Loucy (cell line): ENCODE measurements at regions not wholly inside any gene's neighbourhood (a gene's known extent, or its start where the extent isn't known, plus 50 kb on each side); places are given as distances from the start of the nearest gene placed in this dataset.

ENCODE experiments used
- EZH2phosphoT487 ChIP-seq: fragments of 200-600 bp; IDR thresholded peaks from 2 replicates; pipeline ENCODE4 v1.6.1; 2018; ENCODE audit warnings: antibody characterized with exemption, mild to moderate bottlenecking, moderate library complexity, borderline replicate concordance
- TF ChIP-seq, protein P1 (sequence below): fragments of 200-600 bp; sonication (generic); conservative IDR thresholded peaks from 2 replicates; pipeline ENCODE4 v1.5.1; 2014; ENCODE audit warnings: mild to moderate bottlenecking, antibody characterized with exemption, low read length

GRCh38 chr6:139447656-139447975 lies 73.2 kb upstream of the CITED2 start:
- TF ChIP-seq, protein P1, sequence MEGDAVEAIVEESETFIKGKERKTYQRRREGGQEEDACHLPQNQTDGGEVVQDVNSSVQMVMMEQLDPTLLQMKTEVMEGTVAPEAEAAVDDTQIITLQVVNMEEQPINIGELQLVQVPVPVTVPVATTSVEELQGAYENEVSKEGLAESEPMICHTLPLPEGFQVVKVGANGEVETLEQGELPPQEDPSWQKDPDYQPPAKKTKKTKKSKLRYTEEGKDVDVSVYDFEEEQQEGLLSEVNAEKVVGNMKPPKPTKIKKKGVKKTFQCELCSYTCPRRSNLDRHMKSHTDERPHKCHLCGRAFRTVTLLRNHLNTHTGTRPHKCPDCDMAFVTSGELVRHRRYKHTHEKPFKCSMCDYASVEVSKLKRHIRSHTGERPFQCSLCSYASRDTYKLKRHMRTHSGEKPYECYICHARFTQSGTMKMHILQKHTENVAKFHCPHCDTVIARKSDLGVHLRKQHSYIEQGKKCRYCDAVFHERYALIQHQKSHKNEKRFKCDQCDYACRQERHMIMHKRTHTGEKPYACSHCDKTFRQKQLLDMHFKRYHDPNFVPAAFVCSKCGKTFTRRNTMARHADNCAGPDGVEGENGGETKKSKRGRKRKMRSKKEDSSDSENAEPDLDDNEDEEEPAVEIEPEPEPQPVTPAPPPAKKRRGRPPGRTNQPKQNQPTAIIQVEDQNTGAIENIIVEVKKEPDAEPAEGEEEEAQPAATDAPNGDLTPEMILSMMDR, result no peak
- no peak for TF ChIP-seq EZH2phosphoT487
